Activated naive CD4-positive, alpha-beta T cell treated with anti-CD3 and anti-CD28 coated beads for 36 hours (primary cell): ENCODE measurements at regions not wholly inside any gene's neighbourhood (a gene's known extent, or its start where the extent isn't known, plus 50 kb on each side); places are given as distances from the start of the nearest gene placed in this dataset.

ENCODE experiments used
- CTCF ChIA-PET: fragments of 350-600 bp; sonication (Branson Sonifier 250); formaldehyde crosslinking; loops from one replicate; lab custom pipeline; 2021; ENCODE audit warnings: antibody characterized with exemption; lab: Charles Lee
- DNase-seq: peaks from one replicate; pipeline ENCODE4 v3.0.0-alpha.2; 2020
- H3K27ac Mint-ChIP-seq: one replicate; pipeline ENCODE4 v1.8.0; 2021; ENCODE audit warnings: mild to moderate bottlenecking, mixed read lengths
- H3K27me3 Mint-ChIP-seq: one replicate; pipeline ENCODE4 v1.8.0; 2021; ENCODE audit warnings: low read depth, mixed read lengths
- H3K36me3 Mint-ChIP-seq: one replicate; pipeline ENCODE4 v1.8.0; 2021; ENCODE audit warnings: low read depth, mixed read lengths
- H3K4me1 Mint-ChIP-seq: one replicate; pipeline ENCODE4 v1.8.0; 2021; ENCODE audit warnings: low read depth, mixed read lengths
- H3K4me3 Mint-ChIP-seq: one replicate; pipeline ENCODE4 v1.8.0; 2021; ENCODE audit warnings: mild to moderate bottlenecking, moderate library complexity, mixed read lengths
- H3K9me3 Mint-ChIP-seq: one replicate; pipeline ENCODE4 v1.8.0; 2021; ENCODE audit warnings: mixed read lengths
- intact Hi-C: fragments of 100-400 bp; cut with micrococcal nuclease; formaldehyde crosslinking; loops from one replicate; pipeline ENCODE4 v1.15.1; 2023

DNA sequence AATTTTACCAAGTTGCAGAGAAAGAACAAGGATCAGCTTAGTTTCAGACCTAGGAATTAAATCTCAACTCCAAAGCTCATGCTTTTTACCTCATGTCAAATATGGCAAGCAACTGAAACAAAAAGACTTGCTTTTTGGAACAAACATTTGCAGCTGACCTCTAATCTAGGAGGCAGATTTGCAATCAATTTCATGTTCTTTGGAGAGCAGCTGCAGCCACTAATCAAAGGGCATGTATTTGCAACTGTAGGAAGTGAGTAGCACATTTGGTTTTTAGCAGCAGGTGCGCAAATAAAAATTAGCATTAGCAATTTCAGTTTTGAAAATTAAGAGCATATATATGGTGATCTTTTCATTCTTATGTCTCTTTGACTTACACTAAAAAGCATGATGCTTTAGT is 459.3 kb upstream of the SLC10A2 start:
- no peaks in the 10 kb centered on the region for H3K36me3 Mint-ChIP-seq
- no peak for DNase-seq
- peaks cover 1% of the 10 kb centered on the region for H3K9me3 Mint-ChIP-seq
- no peak overlapping the region for H3K27ac Mint-ChIP-seq
- intact Hi-C loops, result no loop called here
- CTCF ChIA-PET, result no interaction called here
- no peak overlapping the region for H3K4me3 Mint-ChIP-seq
- no peaks in the 10 kb centered on the region for H3K27me3 Mint-ChIP-seq
- no peaks in the 10 kb centered on the region for H3K4me1 Mint-ChIP-seq

DNA sequence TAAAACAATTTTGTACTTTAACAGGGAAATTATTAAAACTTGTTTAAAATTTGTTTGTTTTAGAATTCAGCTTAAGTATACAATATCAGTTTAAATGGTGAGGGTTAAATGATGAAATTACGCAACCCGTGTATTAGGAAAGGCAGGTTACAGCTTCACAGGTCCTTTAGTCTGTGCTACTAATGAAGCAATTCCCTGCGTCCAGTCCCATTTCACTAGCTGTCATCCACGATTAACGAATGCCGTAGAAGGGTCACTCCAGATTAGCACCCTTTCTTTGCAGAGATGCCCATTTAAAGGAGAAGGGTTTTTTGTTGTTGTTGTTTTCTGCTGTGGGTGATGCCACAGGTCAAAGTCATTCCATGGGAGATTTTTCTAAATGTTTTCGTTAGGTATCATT is 457.6 kb upstream of the SLC10A2 start:
- CTCF ChIA-PET, result no interaction called here
- no peak for DNase-seq
- intact Hi-C loops, result no loop called here
- Mint-ChIP-seq H3K27ac (no peak overlapping the region), H3K4me1 (no peaks in the 10 kb centered on the region), H3K4me3 (no peak overlapping the region), H3K27me3 (no peaks in the 10 kb centered on the region), H3K9me3 (peaks cover 1% of the 10 kb centered on the region), H3K36me3 (no peaks in the 10 kb centered on the region)

DNA sequence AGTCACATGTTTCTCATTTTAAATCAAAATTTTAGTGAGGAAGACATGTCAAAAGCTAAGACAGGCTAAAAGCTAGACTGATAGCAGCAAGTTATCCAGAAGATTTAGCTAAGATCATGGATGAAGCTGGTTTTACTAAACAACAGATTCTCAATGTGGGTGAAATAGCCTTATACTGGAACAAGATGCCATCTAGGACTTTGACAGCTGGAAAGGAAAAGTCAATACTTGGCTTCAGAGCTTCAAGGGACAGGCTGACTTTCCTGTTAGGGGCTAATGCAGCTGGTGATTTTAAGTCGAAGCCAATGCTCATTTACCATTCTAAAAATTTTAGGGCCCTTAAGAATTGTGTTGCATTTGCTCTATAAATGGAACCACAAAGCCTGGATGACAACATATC is 455.3 kb upstream of the SLC10A2 start:
- Mint-ChIP-seq H3K36me3 (no peaks in the 10 kb centered on the region), H3K27ac (no peak overlapping the region), H3K4me3 (no peak overlapping the region), H3K9me3 (no peaks in the 10 kb centered on the region), H3K27me3 (no peaks in the 10 kb centered on the region), H3K4me1 (no peaks in the 10 kb centered on the region)
- CTCF ChIA-PET, result no interaction called here
- DNase-seq, result no peak
- intact Hi-C loops, result no loop called here

DNA sequence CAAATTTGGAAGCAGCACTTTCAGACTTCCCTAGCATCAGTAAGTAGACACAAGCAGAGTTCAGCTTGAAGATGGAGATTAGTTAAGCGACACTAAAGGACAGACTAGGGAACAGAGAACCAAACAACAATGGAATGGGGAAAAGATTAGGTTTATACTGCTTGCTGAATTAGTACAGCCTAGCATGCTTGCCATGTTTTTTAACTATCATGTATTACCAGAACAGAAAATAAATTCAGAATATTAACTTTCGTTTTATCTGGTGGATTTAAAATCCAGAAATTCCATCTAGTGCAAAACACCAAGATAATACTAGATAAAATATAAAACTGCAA is 451.5 kb upstream of the SLC10A2 start:
- Mint-ChIP-seq H3K27me3 (no peaks in the 10 kb centered on the region), H3K4me1 (no peaks in the 10 kb centered on the region), H3K36me3 (no peaks in the 10 kb centered on the region), H3K27ac (no peak overlapping the region), H3K9me3 (no peaks in the 10 kb centered on the region), H3K4me3 (no peak overlapping the region)
- intact Hi-C loops, result no loop called here
- CTCF ChIA-PET, result no interaction called here
- no peak for DNase-seq

DNA sequence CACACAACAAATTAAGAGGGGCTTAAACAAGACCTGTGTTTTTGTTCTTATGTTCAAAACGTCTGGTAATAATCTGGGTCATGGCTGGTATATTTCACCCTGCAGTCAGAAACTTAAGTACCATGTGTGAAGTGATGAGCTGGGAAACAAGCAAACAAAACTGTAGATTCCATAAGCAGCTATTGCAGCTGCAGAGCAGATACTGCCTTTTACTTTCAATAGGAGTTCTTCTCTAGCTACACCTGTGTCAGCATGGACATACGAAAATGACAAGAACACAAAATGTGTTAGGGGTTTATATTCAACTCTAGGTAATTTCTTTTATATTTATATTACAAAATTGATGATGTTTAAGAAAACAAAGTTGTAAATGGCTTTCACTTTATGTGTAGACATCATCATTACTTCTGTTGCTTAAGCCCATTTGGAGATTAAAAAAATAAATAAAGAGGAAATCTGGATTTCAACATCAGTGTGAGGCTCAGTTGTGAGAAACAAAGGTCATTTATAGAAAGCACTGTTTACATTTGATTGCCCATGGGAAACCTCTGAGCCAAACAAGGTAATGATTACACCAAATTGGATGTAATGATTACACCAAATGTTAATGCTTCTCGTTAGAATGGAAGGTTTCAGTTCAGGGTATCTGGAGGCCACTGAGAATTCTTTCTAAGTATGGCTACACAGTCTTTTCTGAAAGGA is 451.0 kb upstream of the SLC10A2 start:
- no peaks in the 10 kb centered on the region for H3K36me3 Mint-ChIP-seq
- CTCF ChIA-PET, result no interaction called here
- DNase-seq, result no peak
- intact Hi-C loops, result no loop called here
- no peak overlapping the region for H3K4me3 Mint-ChIP-seq
- H3K4me1 Mint-ChIP-seq, result no peaks in the 10 kb centered on the region
- H3K27me3 Mint-ChIP-seq, result no peaks in the 10 kb centered on the region
- H3K9me3 Mint-ChIP-seq, result no peaks in the 10 kb centered on the region
- H3K27ac Mint-ChIP-seq, result no peak overlapping the region

DNA sequence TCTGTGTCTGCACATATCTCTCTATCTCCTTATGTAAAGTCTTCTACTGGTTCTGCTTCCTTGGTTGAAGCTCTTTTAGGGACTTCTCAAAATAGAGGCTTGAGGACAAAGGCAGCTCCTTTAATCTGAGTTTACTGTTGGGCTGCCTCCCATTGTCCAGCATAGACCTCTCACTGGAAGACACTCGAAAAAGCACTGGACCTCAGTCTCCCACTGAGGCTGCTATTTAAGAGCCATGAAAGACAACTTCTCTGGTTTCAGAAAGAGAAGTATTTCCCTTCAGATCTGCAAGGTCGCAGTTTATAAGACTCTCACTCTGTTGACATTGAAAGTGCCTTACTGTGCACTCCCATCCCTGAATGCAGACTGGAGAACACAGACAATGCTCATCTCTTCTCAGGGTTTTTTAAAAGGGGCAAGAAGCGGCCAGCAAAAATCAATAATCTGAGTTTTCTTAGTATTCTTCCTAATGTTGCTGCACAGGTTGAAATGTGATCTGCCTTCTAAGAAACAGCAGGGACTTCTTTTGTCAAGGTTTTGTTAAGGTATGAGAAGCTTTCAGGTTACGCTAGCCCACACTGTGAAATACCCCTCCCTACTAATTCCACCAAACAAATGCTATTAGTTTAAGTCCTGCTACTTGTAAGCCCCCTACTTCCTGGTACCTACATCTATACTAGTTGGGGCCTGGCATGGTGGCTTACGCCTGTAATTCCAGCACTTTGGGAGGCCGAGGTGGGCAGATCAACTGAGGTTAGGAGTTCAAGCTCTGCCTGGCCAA is 450.0 kb upstream of the SLC10A2 start:
- intact Hi-C loops, result no loop called here
- Mint-ChIP-seq H3K27me3 (no peaks in the 10 kb centered on the region), H3K4me1 (no peaks in the 10 kb centered on the region), H3K4me3 (no peak overlapping the region), H3K27ac (no peak overlapping the region), H3K36me3 (no peaks in the 10 kb centered on the region), H3K9me3 (no peaks in the 10 kb centered on the region)
- CTCF ChIA-PET, result no interaction called here
- DNase-seq, result no peak

DNA sequence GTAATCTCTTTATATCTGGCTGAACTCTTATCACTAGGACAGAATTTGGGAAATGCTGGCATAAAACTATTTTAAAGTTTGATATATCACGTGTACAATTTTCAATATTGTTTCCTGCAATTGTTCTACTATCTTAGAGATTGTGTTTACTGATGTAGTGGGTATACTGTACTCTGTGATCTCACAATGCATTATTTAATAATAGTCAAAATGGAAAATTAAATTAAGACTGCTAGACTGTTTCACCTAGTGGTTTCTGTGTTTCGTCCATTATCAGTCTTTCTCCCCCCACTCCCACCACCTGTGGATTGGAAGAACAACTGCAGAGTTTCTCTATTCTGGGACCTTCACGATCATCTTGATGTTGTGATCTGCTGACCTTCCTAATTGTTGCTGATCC is 449.2 kb upstream of the SLC10A2 start:
- no peaks in the 10 kb centered on the region for H3K4me1 Mint-ChIP-seq
- no peaks in the 10 kb centered on the region for H3K9me3 Mint-ChIP-seq
- CTCF ChIA-PET, result no interaction called here
- no peak for DNase-seq
- intact Hi-C loops, result no loop called here
- H3K36me3 Mint-ChIP-seq, result no peaks in the 10 kb centered on the region
- no peak overlapping the region for H3K27ac Mint-ChIP-seq
- no peak overlapping the region for H3K4me3 Mint-ChIP-seq
- H3K27me3 Mint-ChIP-seq, result no peaks in the 10 kb centered on the region

DNA sequence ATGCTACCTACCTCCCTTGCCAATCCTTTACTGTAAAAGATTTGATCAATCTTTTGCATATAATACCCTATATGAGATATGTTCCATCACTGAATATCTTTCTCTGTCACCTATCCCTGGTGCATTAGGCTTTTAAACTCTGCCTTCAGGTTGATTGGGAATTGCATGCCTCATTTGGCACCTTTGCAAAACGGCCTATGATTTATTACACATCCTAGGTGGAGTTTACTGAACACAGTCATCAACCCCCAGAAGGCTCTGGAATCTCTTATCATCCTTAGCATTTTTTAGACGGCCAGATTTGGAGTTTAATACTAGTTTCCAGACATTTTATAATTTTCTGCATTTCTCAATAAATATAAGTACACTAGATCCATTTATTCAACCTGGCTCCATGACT is 448.4 kb upstream of the SLC10A2 start:
- H3K4me1 Mint-ChIP-seq, result no peaks in the 10 kb centered on the region
- H3K27ac Mint-ChIP-seq, result no peak overlapping the region
- no peak for DNase-seq
- CTCF ChIA-PET, result no interaction called here
- no peaks in the 10 kb centered on the region for H3K36me3 Mint-ChIP-seq
- no peaks in the 10 kb centered on the region for H3K27me3 Mint-ChIP-seq
- no peak overlapping the region for H3K4me3 Mint-ChIP-seq
- H3K9me3 Mint-ChIP-seq, result no peaks in the 10 kb centered on the region
- intact Hi-C loops, result no loop called here

DNA sequence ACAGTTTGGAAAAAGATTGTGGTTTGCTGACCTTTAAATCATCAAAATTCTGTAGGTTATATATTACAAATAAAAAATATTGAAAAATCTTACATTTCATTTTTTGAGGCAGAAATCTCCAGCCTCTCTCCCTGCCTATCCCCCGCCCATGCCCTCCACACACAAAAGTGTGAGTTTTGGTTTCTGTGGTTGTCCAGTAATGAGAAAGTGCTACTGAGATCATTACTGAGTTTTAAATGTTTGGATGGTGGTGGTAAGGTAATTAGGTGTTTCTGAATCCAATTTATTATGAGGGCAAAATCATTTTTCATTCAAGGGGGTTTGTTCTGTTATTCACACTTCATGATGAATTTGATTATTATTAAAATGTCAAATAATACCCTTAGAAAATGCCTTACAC is 448.0 kb upstream of the SLC10A2 start:
- Mint-ChIP-seq H3K4me3 (no peak overlapping the region), H3K27ac (no peak overlapping the region), H3K27me3 (no peaks in the 10 kb centered on the region), H3K4me1 (no peaks in the 10 kb centered on the region), H3K36me3 (no peaks in the 10 kb centered on the region), H3K9me3 (peaks cover under 1% of the 10 kb centered on the region)
- CTCF ChIA-PET, result no interaction called here
- DNase-seq, result no peak
- intact Hi-C loops, result no loop called here

DNA sequence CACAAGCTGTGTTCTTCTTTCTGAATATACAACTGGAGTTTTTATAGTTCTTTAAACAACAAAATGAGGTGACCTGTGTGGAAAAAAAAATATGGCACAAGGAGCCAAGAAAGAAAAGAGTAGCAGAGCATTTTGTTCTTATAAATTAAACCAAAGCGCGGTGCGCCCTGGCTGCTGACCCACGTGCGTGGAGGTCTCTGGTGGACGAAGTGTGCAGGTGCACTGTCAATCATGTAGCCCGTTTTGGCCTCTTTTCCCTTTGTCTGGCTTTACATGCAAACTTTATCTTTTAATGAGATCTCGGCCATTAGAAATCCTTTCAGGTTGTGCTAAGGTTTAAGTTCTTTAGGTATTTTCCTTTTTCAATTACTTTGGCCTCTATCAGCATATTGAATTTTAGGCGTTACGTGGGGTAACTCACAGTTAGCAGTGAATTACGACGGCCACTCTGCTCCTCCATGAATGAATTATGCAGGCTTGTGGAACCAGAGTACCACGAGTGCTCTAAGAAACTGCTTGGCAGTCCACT is 443.9 kb upstream of the SLC10A2 start:
- no peaks in the 10 kb centered on the region for H3K4me1 Mint-ChIP-seq
- DNase-seq, result no peak
- H3K36me3 Mint-ChIP-seq, result no peaks in the 10 kb centered on the region

DNA sequence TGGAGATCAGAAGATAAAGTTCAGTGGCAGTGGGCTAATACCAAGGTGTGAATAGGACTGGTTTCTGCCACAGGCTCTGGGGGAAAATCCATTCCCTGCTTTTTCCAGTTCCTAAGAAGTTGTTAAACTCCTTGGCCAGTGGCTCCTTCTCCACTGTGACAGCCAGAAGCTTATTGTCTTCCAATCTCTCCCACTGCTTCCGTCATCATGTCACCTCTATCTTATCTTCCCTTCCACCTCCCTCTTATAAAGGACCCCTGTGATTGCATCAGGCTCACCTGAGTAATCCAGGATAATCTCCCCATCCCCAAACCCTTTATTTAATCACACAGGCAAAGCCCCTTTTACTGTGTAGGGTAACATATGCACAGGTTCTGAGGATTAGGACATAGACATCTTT is 431.2 kb upstream of the SLC10A2 start:
- DNase-seq, result no peak
- Mint-ChIP-seq H3K9me3 (peaks cover 5% of the 10 kb centered on the region), H3K4me1 (no peaks in the 10 kb centered on the region), H3K27me3 (no peaks in the 10 kb centered on the region), H3K36me3 (no peaks in the 10 kb centered on the region), H3K27ac (no peak overlapping the region), H3K4me3 (no peak overlapping the region)
- intact Hi-C loops, result no loop called here
- CTCF ChIA-PET, result no interaction called here

More for the DNA sequence above, 443.9 kb upstream of the SLC10A2 start:
- CTCF ChIA-PET, result no interaction called here
- Mint-ChIP-seq H3K4me3 (no peak overlapping the region), H3K9me3 (peaks cover 7% of the 10 kb centered on the region), H3K27ac (no peak overlapping the region), H3K27me3 (no peaks in the 10 kb centered on the region)
- intact Hi-C loops, result no loop called here

DNA sequence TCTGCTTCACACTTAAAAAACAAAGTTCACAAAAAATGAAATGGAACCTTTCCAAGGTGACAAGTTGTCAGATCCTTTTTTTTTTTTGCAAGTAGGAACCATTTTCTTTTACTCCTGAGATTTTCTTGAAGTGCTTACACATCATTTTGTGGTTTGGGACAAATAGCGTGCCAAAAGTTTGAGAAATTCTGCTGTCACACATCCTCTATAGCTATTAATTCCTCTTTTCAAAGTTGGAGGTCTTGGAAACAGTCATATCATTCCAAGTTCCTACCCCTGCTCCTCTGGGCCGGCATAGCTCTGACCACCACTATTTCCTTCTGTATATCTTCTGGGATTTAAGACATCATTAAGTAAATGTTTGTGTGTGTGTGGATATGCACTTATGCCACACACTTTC is 421.6 kb upstream of the SLC10A2 start:
- DNase-seq, result no peak
- no peaks in the 10 kb centered on the region for H3K36me3 Mint-ChIP-seq
- no peaks in the 10 kb centered on the region for H3K27me3 Mint-ChIP-seq
- CTCF ChIA-PET, result no interaction called here
- no peaks in the 10 kb centered on the region for H3K9me3 Mint-ChIP-seq
- no peak overlapping the region for H3K4me3 Mint-ChIP-seq
- H3K27ac Mint-ChIP-seq, result no peak overlapping the region
- no peaks in the 10 kb centered on the region for H3K4me1 Mint-ChIP-seq
- intact Hi-C loops, result loop anchor here (5.0 kb wide), 1 partner anchor 1271 kb away; no protein-coding TSS in a partner anchor

DNA sequence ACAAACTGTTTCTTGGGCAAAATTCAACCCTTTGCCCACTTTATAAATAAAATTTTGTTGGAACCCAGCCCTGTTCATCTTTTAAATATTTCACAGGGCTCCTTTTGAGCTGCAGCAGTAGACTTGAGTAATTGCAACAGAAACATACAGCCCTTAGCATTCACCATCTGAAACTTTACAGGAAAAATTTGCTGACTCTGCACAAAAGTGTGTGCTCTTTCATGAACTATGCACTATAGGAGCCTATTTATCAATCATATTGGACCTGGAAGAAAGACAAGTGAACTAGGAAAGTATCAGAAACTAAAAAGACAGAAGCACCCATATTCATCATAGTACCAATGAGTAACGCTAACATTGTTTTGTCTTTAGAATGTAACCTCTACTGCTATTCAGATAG is 406.9 kb upstream of the SLC10A2 start:
- no peaks in the 10 kb centered on the region for H3K9me3 Mint-ChIP-seq
- CTCF ChIA-PET, result no interaction called here
- no peaks in the 10 kb centered on the region for H3K36me3 Mint-ChIP-seq
- no peaks in the 10 kb centered on the region for H3K4me1 Mint-ChIP-seq
- H3K27me3 Mint-ChIP-seq, result no peaks in the 10 kb centered on the region
- H3K4me3 Mint-ChIP-seq, result no peak overlapping the region
- no peak for DNase-seq
- H3K27ac Mint-ChIP-seq, result no peak overlapping the region
- intact Hi-C loops, result no loop called here
